ENCODE measurements at regions not wholly inside any gene's neighbourhood (a gene's known extent, or its start where the extent isn't known, plus 50 kb on each side); places are given as distances from the start of the nearest gene placed in this dataset.

DNA sequence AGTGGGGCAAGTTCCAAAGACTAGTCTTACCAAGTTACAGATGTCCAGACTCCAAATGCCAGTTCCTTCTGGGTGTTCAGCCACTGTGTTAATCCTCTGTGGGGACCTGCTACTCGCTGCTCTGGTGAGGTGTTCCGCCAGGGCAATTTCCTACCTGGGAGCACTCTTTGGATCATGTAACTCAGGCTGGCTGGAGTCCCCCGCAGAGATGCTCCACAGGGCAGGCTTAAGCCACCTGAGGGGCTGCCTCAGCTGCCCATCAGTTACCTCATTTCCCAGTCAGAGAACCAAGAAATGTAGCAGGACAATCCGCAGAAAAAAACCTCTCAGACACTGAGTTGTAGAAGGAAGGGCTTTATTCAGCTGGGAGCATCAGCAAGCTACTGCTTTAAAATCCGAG is 133.8 kb downstream of the ZNF737 start:
- no peaks in the 10 kb centered on the region for H3K9me3 ChIP-seq (ENCODE audit: control insufficient read depth, insufficient read depth, low read depth, low read length)
- no peak overlapping the region for H3K4me3 ChIP-seq (ENCODE audit: low read depth in 2 of 2, low read length in 2 of 2)
- TF ChIP-seq SIN3A (IDR thresholded peaks at IDR 0.05; ENCODE audit: borderline replicate concordance, insufficient read depth, low read depth, low read length) (no peak), POLR2AphosphoS5 (IDR thresholded peaks at IDR 0.05; ENCODE audit: low read depth, low read length) (no peak), REST (IDR thresholded peaks at IDR 0.05; ENCODE audit: insufficient read depth in 1 of 2, low read depth in 2 of 2, low read length in 1 of 2) (no peak), TCF7L2 (IDR thresholded peaks at IDR 0.05; ENCODE audit: low read depth, low read length) (no peak), CTCF (IDR thresholded peaks at IDR 0.05) (no peak)
- DNase-seq (ENCODE audit: low read depth, low spot score) = no peak
- H3K36me3 ChIP-seq (ENCODE audit: control insufficient read depth, insufficient read depth, low read length) = no peaks in the 10 kb centered on the region
- intact Hi-C loops (cut with micrococcal nuclease; ENCODE audit: unreplicated experiment) (no loop called here), in situ Hi-C loops (cut with HindIII; ENCODE audit: low pct_unique_long_range_greater_than_20kb, low sequenced_read_pairs) (no loop called here)
- BruUV-seq (replicated peaks) = no TSS peak
- no peaks in the 10 kb centered on the region for H3K4me1 ChIP-seq (ENCODE audit: control insufficient read depth, insufficient read depth, low read length)
- no peaks in the 10 kb centered on the region for H3K27me3 ChIP-seq (ENCODE audit: control insufficient read depth, insufficient read depth, low read length)
- ATAC-seq = no peak
- no peak overlapping the region for H3K27ac ChIP-seq (ENCODE audit: low read length)
- ChIA-PET POLR2A (no interaction called here), CTCF (no interaction called here)

DNA sequence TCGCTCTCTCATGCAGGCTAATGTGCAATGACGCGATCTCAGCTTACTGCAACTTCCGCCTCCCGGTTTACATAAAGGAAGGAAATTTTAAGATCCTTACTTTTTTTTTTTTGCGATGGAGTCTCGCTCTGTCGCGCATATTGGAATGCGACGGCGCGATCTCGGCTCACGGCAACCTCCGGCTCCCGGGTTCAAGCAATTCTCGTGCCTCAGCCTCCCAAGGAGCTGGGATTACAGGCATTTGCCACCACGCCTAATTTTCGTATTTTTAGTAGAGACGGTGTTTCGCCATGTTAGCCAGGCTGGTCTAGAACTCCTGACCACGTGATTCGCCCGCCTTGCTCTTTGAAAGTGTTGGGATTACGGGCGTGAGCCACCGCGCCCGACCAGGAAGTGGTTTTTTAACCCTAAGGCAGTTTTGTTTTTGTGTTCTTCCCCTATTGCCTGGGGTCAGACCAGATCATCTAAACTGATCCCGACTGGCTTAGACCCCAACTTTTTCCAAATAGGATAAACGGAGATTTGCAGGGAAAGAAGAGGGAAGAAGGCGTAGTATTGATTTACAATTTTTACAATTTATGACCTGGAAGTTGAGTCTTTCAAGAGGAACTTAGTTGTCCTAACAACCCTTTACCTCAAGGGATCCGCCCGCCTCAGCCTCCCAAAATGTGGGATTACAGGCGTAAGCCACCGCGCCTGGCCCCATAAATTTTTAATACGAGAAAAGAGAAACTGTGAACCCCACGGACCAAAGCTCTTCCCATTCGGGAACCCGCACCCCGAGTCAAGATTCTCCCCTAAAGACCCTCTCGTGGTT is 142.0 kb downstream of the ZNF737 start:
- intact Hi-C loops (cut with micrococcal nuclease; ENCODE audit: unreplicated experiment) = no loop called here

More for the DNA sequence above, 142.0 kb downstream of the ZNF737 start:
- ATAC-seq (peak; percentile 75), DNase-seq (ENCODE audit: low read depth, low spot score) (peak; percentile 67)
- CTCF ChIA-PET = no interaction called here
- H3K9me3 ChIP-seq (ENCODE audit: control insufficient read depth, insufficient read depth, low read depth, low read length) = no peaks in the 10 kb centered on the region
- peak overlapping the region; percentile 59 to 98 for H3K4me3 ChIP-seq (ENCODE audit: low read depth in 2 of 2, low read length in 2 of 2)
- no peaks in the 10 kb centered on the region for H3K4me1 ChIP-seq (ENCODE audit: control insufficient read depth, insufficient read depth, low read length)
- TF ChIP-seq SIN3A (IDR thresholded peaks at IDR 0.05; ENCODE audit: borderline replicate concordance, insufficient read depth, low read depth, low read length) = no peak
- peak; percentile 78 for TF ChIP-seq TCF7L2 (IDR thresholded peaks at IDR 0.05; ENCODE audit: low read depth, low read length)
- TF ChIP-seq CTCF (IDR thresholded peaks at IDR 0.05) = no peak
- TF ChIP-seq REST (IDR thresholded peaks at IDR 0.05; ENCODE audit: insufficient read depth in 1 of 2, low read depth in 2 of 2, low read length in 1 of 2) = no peak
- no peak for TF ChIP-seq POLR2AphosphoS5 (IDR thresholded peaks at IDR 0.05; ENCODE audit: low read depth, low read length)
- BruUV-seq (replicated peaks) = TSS peak; percentile 91
- POLR2A ChIA-PET = interaction anchor here (0.6 to 0.7 kb wide), 3 partner anchors 288 to 1488 kb away, joined by 3 to 14 read pairs (median 5); no protein-coding TSS in a partner anchor
- no peaks in the 10 kb centered on the region for H3K36me3 ChIP-seq (ENCODE audit: control insufficient read depth, insufficient read depth, low read length)
- H3K27ac ChIP-seq (ENCODE audit: low read length) = peak overlapping the region; percentile 96
- no peaks in the 10 kb centered on the region for H3K27me3 ChIP-seq (ENCODE audit: control insufficient read depth, insufficient read depth, low read length)
- in situ Hi-C loops (cut with HindIII; ENCODE audit: low pct_unique_long_range_greater_than_20kb, low sequenced_read_pairs) = no loop called here
